ENCODE measurements at regions not wholly inside any gene's neighbourhood (a gene's known extent, or its start where the extent isn't known, plus 50 kb on each side); places are given as distances from the start of the nearest gene placed in this dataset.

GRCh38 chr18:57854726-57855125 is 51.6 kb upstream of the ATP8B1 start:
- H3K9me2 ChIP-seq (ENCODE audit: insufficient read depth) = no peaks in the 10 kb centered on the region
- no peaks in the 10 kb centered on the region for H3K36me3 ChIP-seq (ENCODE audit: low read depth)
- H3K9me3 ChIP-seq (ENCODE audit: low read depth) = no peaks in the 10 kb centered on the region
- TF ChIP-seq EZH2phosphoT487 (IDR thresholded peaks at IDR 0.05; ENCODE audit: insufficient read depth, low read depth) (no peak), EZH2 (IDR thresholded peaks at IDR 0.05; ENCODE audit: insufficient read depth, poor library complexity, severe bottlenecking) (no peak)
- H3K27me3 ChIP-seq (replicated peaks; ENCODE audit: insufficient read depth) = no peaks in the 10 kb centered on the region
- peak overlapping the region; percentile 4; the same call in 1 of the 2 replicates for H2AFZ ChIP-seq
- no peak overlapping the region for H3K27ac ChIP-seq
- no peak overlapping the region for H3K4me2 ChIP-seq (ENCODE audit: unreplicated experiment)
- no peak overlapping the region for H3K9ac ChIP-seq
- no peaks in the 10 kb centered on the region for H3K4me1 ChIP-seq (ENCODE audit: insufficient read depth)
- H3F3A ChIP-seq (ENCODE audit: insufficient read depth) = no peaks in the 10 kb centered on the region
- H3K4me3 ChIP-seq = no peak overlapping the region
- 40 to 43% methylated on average over 3 of the region's 3 CpGs for WGBS, 2 experiments (ENCODE audit: low coverage in 1 of 2, low lambda C conversion rate in 2 of 2, missing lambda C conversion rate in 2 of 2)
- no peaks in the 10 kb centered on the region for H3K79me2 ChIP-seq (ENCODE audit: insufficient read depth)
- in situ Hi-C loops (cut with MboI) = no loop called here
- H4K20me1 ChIP-seq (ENCODE audit: insufficient read depth) = no peaks in the 10 kb centered on the region
- DNase-seq = no peak

DNA sequence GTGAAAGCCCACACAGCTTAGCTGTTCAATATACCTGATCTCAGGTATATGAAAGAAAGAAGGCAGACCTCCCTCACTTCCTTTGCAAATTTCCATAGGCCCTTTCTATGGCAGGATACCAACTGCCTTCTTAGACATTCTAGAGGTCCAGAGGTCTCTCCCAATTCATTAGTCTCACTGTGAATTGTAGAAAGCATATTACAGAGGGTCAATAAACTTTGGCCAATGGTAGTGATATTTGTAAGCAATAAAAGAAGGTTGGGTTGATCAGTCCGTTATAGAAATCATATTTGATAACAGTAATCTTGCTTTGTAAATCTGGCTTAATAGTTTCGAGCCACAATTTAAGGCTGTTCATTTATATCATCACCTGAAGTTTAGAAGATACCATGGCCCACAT is 50.7 kb upstream of the ATP8B1 start:
- in situ Hi-C loops (cut with MboI) = no loop called here
- no peak overlapping the region for H3K9ac ChIP-seq
- H3K27me3 ChIP-seq (replicated peaks; ENCODE audit: insufficient read depth) = no peaks in the 10 kb centered on the region
- no peak overlapping the region for H2AFZ ChIP-seq
- H3K9me2 ChIP-seq (ENCODE audit: insufficient read depth) = no peaks in the 10 kb centered on the region
- WGBS, 2 experiments (ENCODE audit: low coverage in 1 of 2, low lambda C conversion rate in 2 of 2, missing lambda C conversion rate in 2 of 2) = 86 to 92% methylated on average over 2 of the region's 2 CpGs
- TF ChIP-seq EZH2 (IDR thresholded peaks at IDR 0.05; ENCODE audit: insufficient read depth, poor library complexity, severe bottlenecking) (no peak), EZH2phosphoT487 (IDR thresholded peaks at IDR 0.05; ENCODE audit: insufficient read depth, low read depth) (no peak)
- H3K9me3 ChIP-seq (ENCODE audit: low read depth) = no peaks in the 10 kb centered on the region
- DNase-seq = no peak
- H3F3A ChIP-seq (ENCODE audit: insufficient read depth) = no peaks in the 10 kb centered on the region
- no peaks in the 10 kb centered on the region for H3K36me3 ChIP-seq (ENCODE audit: low read depth)
- H3K79me2 ChIP-seq (ENCODE audit: insufficient read depth) = no peaks in the 10 kb centered on the region
- no peaks in the 10 kb centered on the region for H4K20me1 ChIP-seq (ENCODE audit: insufficient read depth)
- H3K4me2 ChIP-seq (ENCODE audit: unreplicated experiment) = no peak overlapping the region
- H3K4me3 ChIP-seq = no peak overlapping the region
- H3K27ac ChIP-seq = no peak overlapping the region
- peaks cover 2% of the 10 kb centered on the region for H3K4me1 ChIP-seq (ENCODE audit: insufficient read depth)

- Histone ChIP-seq H3K4me1 (ENCODE audit: insufficient read depth) (peaks cover 6% of the 10 kb centered on the region), H4K20me1 (ENCODE audit: insufficient read depth) (no peaks in the 10 kb centered on the region), H3K9me2 (ENCODE audit: insufficient read depth) (no peaks in the 10 kb centered on the region), H3K27me3 (replicated peaks; ENCODE audit: insufficient read depth) (no peaks in the 10 kb centered on the region), H3K9me3 (ENCODE audit: low read depth) (no peaks in the 10 kb centered on the region), H3K4me3 (no peak overlapping the region), H3K4me2 (ENCODE audit: unreplicated experiment) (no peak overlapping the region), H3K9ac (no peak overlapping the region), H3K36me3 (ENCODE audit: low read depth) (no peaks in the 10 kb centered on the region), H2AFZ (no peak overlapping the region), H3K27ac (no peak overlapping the region), H3F3A (ENCODE audit: insufficient read depth) (peaks cover 2% of the 10 kb centered on the region; the same call in 1 of the 2 replicates), H3K79me2 (ENCODE audit: insufficient read depth) (no peaks in the 10 kb centered on the region)
- TF ChIP-seq EZH2 (IDR thresholded peaks at IDR 0.05; ENCODE audit: insufficient read depth, poor library complexity, severe bottlenecking) (no peak), EZH2phosphoT487 (IDR thresholded peaks at IDR 0.05; ENCODE audit: insufficient read depth, low read depth) (no peak)
- in situ Hi-C loops (cut with MboI) = no loop called here
- DNase-seq = no peak
- 90 to 93% methylated on average over 3 of the region's 3 CpGs for WGBS, 2 experiments (ENCODE audit: low coverage in 1 of 2, low lambda C conversion rate in 2 of 2, missing lambda C conversion rate in 2 of 2)
Observed at GRCh38 chr18:57853133-57853532, 50.0 kb upstream of the ATP8B1 start.

Data from GM23248 (cell line).